GM19239 (cell line): ENCODE measurements at regions not wholly inside any gene's neighbourhood (a gene's known extent, or its start where the extent isn't known, plus 50 kb on each side); places are given as distances from the start of the nearest gene placed in this dataset.
"Not testable (repeated sequence)": the region's sequence is repeated elsewhere in the genome, so short reads cannot be mapped to it uniquely, and the experiment has no call there.

Source experiments
- DNase-seq: peaks from one replicate; pipeline ENCODE4 v3.0.0; 2011; ENCODE audit warnings: low spot score; ENCODE audit not compliant: insufficient read length
- FAIRE-seq: peaks from 2 replicates; lab custom pipeline; 2011; peaks lifted over from hg19 to GRCh38; lab: Jason Lieb, UNC

DNA sequence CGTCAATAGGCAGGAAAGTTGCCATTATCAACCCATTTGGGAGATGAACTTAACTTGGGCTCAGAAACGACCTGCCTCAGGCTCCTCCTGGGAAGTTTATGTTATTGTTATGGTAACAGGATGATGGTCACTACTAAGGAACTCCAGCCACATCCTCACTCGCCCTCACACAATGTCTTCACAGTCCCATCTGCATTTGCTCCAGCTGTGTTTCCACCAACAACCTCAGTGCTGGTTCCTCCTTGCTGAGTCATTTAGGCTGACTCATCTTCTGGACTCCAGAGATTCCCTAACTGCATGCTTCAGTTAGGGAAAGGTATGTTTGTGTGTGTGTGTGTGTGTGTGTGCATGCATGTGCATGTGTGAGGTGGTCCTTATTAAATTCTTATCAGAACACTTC, 293.4 kb upstream of the BOD1L1 start:
- no peak for FAIRE-seq

DNA sequence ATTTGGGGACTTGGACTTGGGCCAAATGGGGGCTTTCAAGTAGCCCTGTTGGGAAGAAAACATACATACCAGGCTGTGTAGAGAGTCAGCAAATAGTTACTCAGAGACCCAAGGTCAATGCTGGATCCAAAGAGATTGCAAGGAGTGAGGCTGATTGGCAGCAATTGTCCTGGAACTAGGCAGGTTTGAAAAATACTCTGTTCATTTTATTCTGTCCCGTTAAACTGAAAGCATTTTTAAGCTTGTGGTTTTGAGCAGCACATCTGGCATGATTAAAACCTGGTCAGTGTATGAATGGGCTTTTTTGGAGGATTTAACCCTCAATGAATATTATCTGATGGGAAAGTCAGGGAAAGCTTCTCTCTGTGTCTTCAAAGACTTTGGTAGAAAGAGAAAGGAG, 294.3 kb upstream of the BOD1L1 start:
- FAIRE-seq: no peak
- DNase-seq: no peak

More for the DNA sequence above, 293.4 kb upstream of the BOD1L1 start:
- no peak for DNase-seq

- FAIRE-seq (no peak), DNase-seq (no peak)
Measured at GRCh38 chr4:13922459-13922858, 294.9 kb upstream of the BOD1L1 start.

- no peak for DNase-seq
- FAIRE-seq: no peak
Measured at GRCh38 chr4:13922873-13923645, 295.5 kb upstream of the BOD1L1 start.

DNA sequence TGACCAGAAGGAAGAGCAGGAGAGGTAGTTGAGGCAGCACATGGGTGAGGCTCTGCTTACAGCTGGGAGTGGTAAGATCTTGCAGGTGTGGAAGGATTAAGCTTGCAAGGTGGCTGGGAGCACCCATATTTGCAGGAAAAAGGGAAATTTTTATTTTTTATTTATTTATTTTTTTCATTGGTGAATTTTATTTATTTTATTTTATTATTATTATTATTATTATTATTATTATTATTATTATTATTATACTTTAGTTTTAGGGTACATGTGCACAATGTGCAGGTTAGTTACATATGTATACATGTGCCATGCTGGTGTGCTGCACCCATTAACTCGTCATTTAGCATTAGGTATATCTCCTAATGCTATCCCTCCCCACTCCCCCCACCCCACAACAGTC, 297.4 kb upstream of the BOD1L1 start:
- not testable (repeated sequence) for FAIRE-seq, DNase-seq

- DNase-seq (no peak), FAIRE-seq (no peak)
Measured at GRCh38 chr4:13928214-13928613, 300.7 kb upstream of the BOD1L1 start.

DNA sequence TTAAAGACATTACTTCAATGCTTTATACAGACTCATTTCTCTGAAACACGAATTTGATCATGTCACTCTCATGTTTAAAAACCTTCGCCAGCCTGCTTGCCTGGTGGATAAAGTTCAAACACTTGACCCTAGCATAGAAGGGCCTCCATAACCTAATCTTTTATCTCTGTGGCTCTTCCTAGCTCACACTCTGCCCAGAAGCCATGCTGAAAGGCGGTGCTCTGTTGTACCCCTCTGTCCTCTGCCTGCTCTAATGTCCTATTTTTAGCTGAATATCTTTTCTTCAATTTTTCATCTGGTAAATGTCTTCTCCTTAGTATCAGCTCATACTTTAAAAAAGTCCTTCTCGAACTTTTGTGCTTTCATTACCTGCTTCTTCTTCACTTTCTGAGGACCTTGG, 302.6 kb upstream of the BOD1L1 start:
- no peak for FAIRE-seq
- no peak for DNase-seq

- FAIRE-seq: no peak
- DNase-seq: no peak
Measured at GRCh38 chr4:13933191-13933590, 305.7 kb upstream of the BOD1L1 start.

DNA sequence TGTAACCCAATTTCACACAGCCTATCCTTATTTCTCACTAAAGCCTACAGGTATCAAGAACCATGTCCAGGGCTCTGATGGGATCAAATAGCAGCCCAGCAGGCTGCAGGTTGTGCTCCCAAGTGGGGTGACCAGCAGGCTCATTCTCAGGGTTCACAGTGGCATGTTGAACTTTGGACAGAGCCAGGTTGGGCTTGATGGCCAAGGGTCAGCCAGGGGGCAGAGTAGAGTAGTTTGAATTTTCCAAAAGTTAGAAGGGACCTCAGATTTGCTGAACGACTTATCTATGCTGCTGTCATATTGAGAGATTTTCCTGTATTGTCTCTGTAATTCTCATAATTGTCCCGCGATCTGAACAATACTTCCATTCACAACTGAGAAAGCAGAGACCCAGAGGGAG, 310.8 kb upstream of the BOD1L1 start:
- no peak for DNase-seq
- FAIRE-seq: no peak

DNA sequence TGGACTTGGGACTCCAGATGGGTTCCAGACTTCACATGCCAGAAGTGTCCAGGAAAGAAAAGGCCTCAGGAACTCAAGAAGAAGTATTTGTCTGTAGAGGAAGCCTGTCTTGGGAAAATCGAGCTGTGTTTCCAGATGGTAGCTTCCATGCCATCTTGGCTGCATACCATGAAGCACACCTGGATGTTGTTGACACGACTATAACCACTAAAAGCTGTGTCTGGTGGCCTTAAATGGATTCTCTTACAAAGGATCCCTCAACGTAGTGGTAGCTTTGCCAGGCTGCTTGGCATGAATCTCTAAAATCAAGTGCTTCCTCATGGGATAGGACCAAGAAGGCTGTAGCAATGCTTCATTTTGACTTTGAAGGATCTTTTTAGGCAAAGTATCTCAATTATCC, 313.4 kb upstream of the BOD1L1 start:
- no peak for DNase-seq
- FAIRE-seq: no peak

- FAIRE-seq (no peak), DNase-seq (no peak)
Measured at GRCh38 chr4:13942977-13943376, 315.5 kb upstream of the BOD1L1 start.

DNA sequence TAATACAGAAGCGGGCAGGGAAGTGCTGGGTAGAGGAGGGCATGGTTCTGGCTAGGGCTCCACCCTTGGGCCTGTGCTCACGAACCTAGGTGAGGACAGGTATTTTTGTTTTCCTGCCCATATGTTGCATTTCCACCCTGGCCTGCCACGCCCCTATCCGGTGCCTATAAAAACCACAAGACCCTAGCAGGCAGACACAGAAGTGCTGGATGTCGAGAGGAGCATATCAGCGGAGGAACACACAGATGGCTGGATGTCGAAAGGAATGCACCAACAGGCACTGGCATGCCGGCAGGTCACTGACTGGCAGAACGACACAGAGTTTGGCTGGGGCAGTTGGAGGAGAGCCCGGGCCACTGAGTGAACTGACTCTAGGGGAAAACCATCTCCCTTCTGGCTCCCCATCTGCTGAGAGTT, 316.6 kb upstream of the BOD1L1 start:
- DNase-seq (no peak), FAIRE-seq (no peak)

- DNase-seq (no peak), FAIRE-seq (no peak)
Measured at GRCh38 chr4:13947921-13948320, 320.4 kb upstream of the BOD1L1 start.

GRCh38 chr4:13950491-13950890, 323.0 kb upstream of the BOD1L1 start:
- FAIRE-seq: no peak
- DNase-seq: no peak

GRCh38 chr4:13953083-13953482, 325.6 kb upstream of the BOD1L1 start:
- DNase-seq (no peak), FAIRE-seq (no peak)

GRCh38 chr4:13955551-13955950, 328.0 kb upstream of the BOD1L1 start:
- FAIRE-seq (no peak), DNase-seq (no peak)

DNA sequence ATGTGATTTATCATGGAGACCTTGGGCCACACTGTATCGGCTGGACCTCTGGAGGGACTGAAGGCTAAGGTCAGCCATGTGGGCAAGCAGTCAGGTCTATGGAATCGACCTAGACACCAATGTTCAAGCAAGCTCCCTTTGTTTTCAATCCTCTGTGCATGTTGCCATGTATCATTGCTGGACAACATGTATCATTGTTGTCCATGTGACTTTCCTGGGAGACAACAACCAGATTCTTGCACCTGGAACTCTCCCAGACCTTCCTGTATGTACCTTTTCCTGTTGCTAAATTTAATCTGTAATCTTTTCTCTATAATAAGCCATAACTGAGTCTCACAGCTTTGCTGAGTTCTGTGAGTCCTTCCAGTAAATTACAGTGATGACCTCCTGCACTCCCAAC, 329.4 kb upstream of the BOD1L1 start:
- DNase-seq (no peak), FAIRE-seq (no peak)

- FAIRE-seq (no peak), DNase-seq (no peak)
Measured at GRCh38 chr4:13957871-13958270, 330.3 kb upstream of the BOD1L1 start.

- DNase-seq (no peak), FAIRE-seq (no peak)
Measured at GRCh38 chr4:13963601-13964000, 336.1 kb upstream of the BOD1L1 start.

GRCh38 chr4:13966231-13967195, 339.0 kb upstream of the BOD1L1 start:
- FAIRE-seq: no peak
- DNase-seq: no peak

GRCh38 chr4:13968723-13969122, 341.2 kb upstream of the BOD1L1 start:
- no peak for FAIRE-seq
- DNase-seq: no peak
